Neural progenitor cell (in vitro differentiated cells): ENCODE measurements at regions not wholly inside any gene's neighbourhood (a gene's known extent, or its start where the extent isn't known, plus 50 kb on each side); places are given as distances from the start of the nearest gene placed in this dataset.

Source experiments
- DNase-seq: peaks from one replicate; pipeline ENCODE4 v3.0.0-alpha.2; 2016; ENCODE audit warnings: low spot score
- H2AFZ ChIP-seq: fragments of 200-600 bp; sonication (generic); replicated peaks from 2 replicates; pipeline ENCODE4 v1.6.1; 2016; ENCODE audit warnings: antibody characterized with exemption
- H3F3A ChIP-seq: fragments of 200-600 bp; sonication (generic); 2 replicates; pipeline ENCODE4 v1.6.1; 2016; ENCODE audit warnings: antibody characterized with exemption, low read depth
- H3K27ac ChIP-seq: fragments of 200-600 bp; sonication (generic); 2 replicates; pipeline ENCODE4 v1.5.1; 2016; ENCODE audit warnings: mild to moderate bottlenecking
- H3K27me3 ChIP-seq: fragments of 200-600 bp; sonication (generic); 2 replicates; pipeline ENCODE4 v1.6.1; 2016; ENCODE audit warnings: mild to moderate bottlenecking, moderate library complexity
- H3K36me3 ChIP-seq: fragments of 200-600 bp; sonication (generic); 2 replicates; pipeline ENCODE4 v1.5.1; 2016
- H3K4me1 ChIP-seq: fragments of 200-600 bp; sonication (generic); 2 replicates; pipeline ENCODE4 v1.6.1; 2016; ENCODE audit warnings: mixed run types
- H3K4me2 ChIP-seq: fragments of 200-600 bp; sonication (generic); 2 replicates; pipeline ENCODE4 v1.6.1; 2016
- H3K4me3 ChIP-seq: fragments of 200-600 bp; sonication (generic); 2 replicates; pipeline ENCODE4 v1.5.1; 2016
- H3K79me2 ChIP-seq: fragments of 200-600 bp; sonication (generic); 2 replicates; pipeline ENCODE4 v1.6.1; 2016; ENCODE audit warnings: low read depth
- H3K9ac ChIP-seq: fragments of 200-600 bp; sonication (generic); 2 replicates; pipeline ENCODE4 v1.6.1; 2016
- H3K9me3 ChIP-seq: fragments of 200-600 bp; sonication (generic); 2 replicates; pipeline ENCODE4 v1.5.1; 2016; ENCODE audit warnings: low read depth
- H4K20me1 ChIP-seq: fragments of 200-600 bp; sonication (generic); 2 replicates; pipeline ENCODE4 v1.6.1; 2016; ENCODE audit warnings: low read depth
- H3K27ac Mint-ChIP-seq: 3 replicates; pipeline ENCODE4 v1.8.0; 2021; ENCODE audit warnings: mixed read lengths
- H3K27me3 Mint-ChIP-seq: 2 replicates; pipeline ENCODE4 v1.8.0; 2022; ENCODE audit warnings: low read depth, mild to moderate bottlenecking, inconsistent platforms, moderate library complexity, mixed read lengths; ENCODE audit not compliant: insufficient read depth
- H3K36me3 Mint-ChIP-seq: 3 replicates; pipeline ENCODE4 v1.8.0; 2021; ENCODE audit warnings: mixed read lengths
- H3K4me1 Mint-ChIP-seq: 3 replicates; pipeline ENCODE4 v1.8.0; 2021; ENCODE audit warnings: mixed read lengths
- H3K4me3 Mint-ChIP-seq: 3 replicates; pipeline ENCODE4 v1.8.0; 2021; ENCODE audit warnings: mild to moderate bottlenecking, moderate library complexity, mixed read lengths
- H3K9me3 Mint-ChIP-seq: 3 replicates; pipeline ENCODE4 v1.8.0; 2020; ENCODE audit warnings: mixed read lengths
- CTCF ChIP-seq: fragments of 200-600 bp; sonication (generic); IDR thresholded peaks from 2 replicates; pipeline ENCODE4 v1.5.1; 2017; ENCODE audit warnings: antibody characterized with exemption, mild to moderate bottlenecking
- EZH2 ChIP-seq: fragments of 200-600 bp; sonication (generic); IDR thresholded peaks from 2 replicates; pipeline ENCODE4 v1.6.1; 2017; ENCODE audit warnings: antibody characterized with exemption, mild to moderate bottlenecking, moderate library complexity
- EZH2phosphoT487 ChIP-seq: fragments of 200-600 bp; sonication (generic); IDR thresholded peaks from 2 replicates; pipeline ENCODE4 v1.6.1; 2017; ENCODE audit warnings: antibody characterized with exemption

GRCh38 chr2:221774136-221774535, 202.0 kb upstream of the EPHA4 start:
- H3K79me2 ChIP-seq, result no peaks in the 10 kb centered on the region
- peaks cover 12% of the 10 kb centered on the region for H3K4me1 ChIP-seq
- no peaks in the 10 kb centered on the region for H3F3A ChIP-seq
- H2AFZ ChIP-seq, result no peak overlapping the region
- Mint-ChIP-seq H3K27ac (no peak overlapping the region), H3K4me1 (peaks cover 3% of the 10 kb centered on the region), H3K9me3 (no peaks in the 10 kb centered on the region), H3K27me3 (no peaks in the 10 kb centered on the region), H3K36me3 (no peaks in the 10 kb centered on the region), H3K4me3 (no peak overlapping the region)
- H3K4me3 ChIP-seq, result no peak overlapping the region
- no peak overlapping the region for H3K27ac ChIP-seq
- no peaks in the 10 kb centered on the region for H3K36me3 ChIP-seq
- no peaks in the 10 kb centered on the region for H3K27me3 ChIP-seq
- H3K9ac ChIP-seq, result no peak overlapping the region
- no peak for DNase-seq
- H3K9me3 ChIP-seq, result no peaks in the 10 kb centered on the region
- no peak overlapping the region for H3K4me2 ChIP-seq
- TF ChIP-seq CTCF, result no peak
- TF ChIP-seq EZH2phosphoT487, result no peak
- TF ChIP-seq EZH2, result no peak
- H4K20me1 ChIP-seq, result no peaks in the 10 kb centered on the region

- Mint-ChIP-seq H3K9me3 (no peaks in the 10 kb centered on the region), H3K4me1 (peaks cover 7% of the 10 kb centered on the region), H3K36me3 (no peaks in the 10 kb centered on the region), H3K27me3 (peaks cover 2% of the 10 kb centered on the region), H3K27ac (no peak overlapping the region), H3K4me3 (no peak overlapping the region)
- TF ChIP-seq CTCF (no peak), EZH2phosphoT487 (no peak), EZH2 (no peak)
- H3K9ac ChIP-seq, result no peak overlapping the region
- no peaks in the 10 kb centered on the region for H4K20me1 ChIP-seq
- H2AFZ ChIP-seq, result no peak overlapping the region
- DNase-seq, result no peak
- H3K79me2 ChIP-seq, result no peaks in the 10 kb centered on the region
- H3K4me3 ChIP-seq, result no peak overlapping the region
- H3K4me2 ChIP-seq, result no peak overlapping the region
- peaks cover 19% of the 10 kb centered on the region for H3K4me1 ChIP-seq
- H3K27ac ChIP-seq, result no peak overlapping the region
- no peaks in the 10 kb centered on the region for H3K36me3 ChIP-seq
- H3F3A ChIP-seq, result no peaks in the 10 kb centered on the region
- H3K9me3 ChIP-seq, result no peaks in the 10 kb centered on the region
- no peaks in the 10 kb centered on the region for H3K27me3 ChIP-seq
Measured at GRCh38 chr2:221771297-221771696, 199.2 kb upstream of the EPHA4 start.

GRCh38 chr2:221767106-221768012, 195.3 kb upstream of the EPHA4 start:
- Mint-ChIP-seq H3K27ac (no peak overlapping the region), H3K4me3 (no peak overlapping the region), H3K36me3 (no peaks in the 10 kb centered on the region), H3K27me3 (peaks cover 4% of the 10 kb centered on the region), H3K4me1 (peaks cover 7% of the 10 kb centered on the region), H3K9me3 (peaks cover 2% of the 10 kb centered on the region)
- peaks cover 16% of the 10 kb centered on the region for H3K4me1 ChIP-seq
- no peaks in the 10 kb centered on the region for H3F3A ChIP-seq
- no peak overlapping the region for H3K27ac ChIP-seq
- no peaks in the 10 kb centered on the region for H3K27me3 ChIP-seq
- H3K36me3 ChIP-seq, result no peaks in the 10 kb centered on the region
- H4K20me1 ChIP-seq, result no peaks in the 10 kb centered on the region
- no peak for DNase-seq
- no peaks in the 10 kb centered on the region for H3K79me2 ChIP-seq
- H3K9ac ChIP-seq, result no peak overlapping the region
- H2AFZ ChIP-seq, result no peak overlapping the region
- H3K4me3 ChIP-seq, result no peak overlapping the region
- no peak for TF ChIP-seq EZH2
- TF ChIP-seq CTCF, result no peak
- no peak for TF ChIP-seq EZH2phosphoT487
- H3K4me2 ChIP-seq, result no peak overlapping the region
- H3K9me3 ChIP-seq, result no peaks in the 10 kb centered on the region
